ENCODE measurements at regions not wholly inside any gene's neighbourhood (a gene's known extent, or its start where the extent isn't known, plus 50 kb on each side); places are given as distances from the start of the nearest gene placed in this dataset.
"Not testable (repeated sequence)": the region's sequence is repeated elsewhere in the genome, so short reads cannot be mapped to it uniquely, and the experiment has no call there.

- no peaks in the 10 kb centered on the region for H3K36me3 ChIP-seq (ENCODE audit: low read depth)
- no peaks in the 10 kb centered on the region for H3K9me2 ChIP-seq (ENCODE audit: insufficient read depth)
- no peaks in the 10 kb centered on the region for H4K20me1 ChIP-seq (ENCODE audit: insufficient read depth)
- no peaks in the 10 kb centered on the region for H3F3A ChIP-seq (ENCODE audit: insufficient read depth)
- DNase-seq: no peak
- no peak overlapping the region for H3K4me3 ChIP-seq
- in situ Hi-C loops (cut with MboI): no loop called here
- 45 to 59% methylated on average over 1 of the region's 1 CpG for WGBS, 2 experiments (ENCODE audit: low coverage in 1 of 2, low lambda C conversion rate in 2 of 2, missing lambda C conversion rate in 2 of 2)
- H3K4me1 ChIP-seq (ENCODE audit: insufficient read depth): no peaks in the 10 kb centered on the region
- H3K27ac ChIP-seq: no peak overlapping the region
- H3K9ac ChIP-seq: no peak overlapping the region
- H3K27me3 ChIP-seq (replicated peaks; ENCODE audit: insufficient read depth): no peaks in the 10 kb centered on the region
- no peaks in the 10 kb centered on the region for H3K79me2 ChIP-seq (ENCODE audit: insufficient read depth)
- no peaks in the 10 kb centered on the region for H3K9me3 ChIP-seq (ENCODE audit: low read depth)
- TF ChIP-seq EZH2 (IDR thresholded peaks at IDR 0.05; ENCODE audit: insufficient read depth, poor library complexity, severe bottlenecking): no peak
- no peak for TF ChIP-seq EZH2phosphoT487 (IDR thresholded peaks at IDR 0.05; ENCODE audit: insufficient read depth, low read depth)
- H3K4me2 ChIP-seq (ENCODE audit: unreplicated experiment): no peak overlapping the region
- no peak overlapping the region for H2AFZ ChIP-seq
These were observed 401.2 kb upstream of the PROX1 start for GRCh38 chr1:213586587-213586972.

- in situ Hi-C loops (cut with MboI): no loop called here
- no peak for TF ChIP-seq EZH2 (IDR thresholded peaks at IDR 0.05; ENCODE audit: insufficient read depth, poor library complexity, severe bottlenecking)
- TF ChIP-seq EZH2phosphoT487 (IDR thresholded peaks at IDR 0.05; ENCODE audit: insufficient read depth, low read depth): no peak
- no peak overlapping the region for H3K9ac ChIP-seq
- H4K20me1 ChIP-seq (ENCODE audit: insufficient read depth): no peaks in the 10 kb centered on the region
- no peak overlapping the region for H3K27ac ChIP-seq
- DNase-seq: no peak
- no peaks in the 10 kb centered on the region for H3K4me1 ChIP-seq (ENCODE audit: insufficient read depth)
- H3K27me3 ChIP-seq (replicated peaks; ENCODE audit: insufficient read depth): no peaks in the 10 kb centered on the region
- H3F3A ChIP-seq (ENCODE audit: insufficient read depth): no peaks in the 10 kb centered on the region
- H2AFZ ChIP-seq: no peak overlapping the region
- H3K9me2 ChIP-seq (ENCODE audit: insufficient read depth): no peaks in the 10 kb centered on the region
- H3K79me2 ChIP-seq (ENCODE audit: insufficient read depth): no peaks in the 10 kb centered on the region
- no peaks in the 10 kb centered on the region for H3K9me3 ChIP-seq (ENCODE audit: low read depth)
- no peaks in the 10 kb centered on the region for H3K36me3 ChIP-seq (ENCODE audit: low read depth)
- no peak overlapping the region for H3K4me3 ChIP-seq
- H3K4me2 ChIP-seq (ENCODE audit: unreplicated experiment): no peak overlapping the region
- WGBS, 2 experiments (ENCODE audit: low coverage in 1 of 2, low lambda C conversion rate in 2 of 2, missing lambda C conversion rate in 2 of 2): 44 to 53% methylated on average over 7 of the region's 7 CpGs
These were observed 391.0 kb upstream of the PROX1 start for GRCh38 chr1:213596729-213597128.

GRCh38 chr1:213598263-213598662, 389.5 kb upstream of the PROX1 start:
- Histone ChIP-seq H3K36me3 (ENCODE audit: low read depth) (no peaks in the 10 kb centered on the region), H3K9me3 (ENCODE audit: low read depth) (no peaks in the 10 kb centered on the region), H3K27ac (no peak overlapping the region), H3K4me2 (ENCODE audit: unreplicated experiment) (no peak overlapping the region), H2AFZ (no peak overlapping the region), H4K20me1 (ENCODE audit: insufficient read depth) (no peaks in the 10 kb centered on the region), H3F3A (ENCODE audit: insufficient read depth) (no peaks in the 10 kb centered on the region), H3K27me3 (replicated peaks; ENCODE audit: insufficient read depth) (no peaks in the 10 kb centered on the region), H3K4me3 (no peak overlapping the region), H3K79me2 (ENCODE audit: insufficient read depth) (no peaks in the 10 kb centered on the region), H3K9me2 (ENCODE audit: insufficient read depth) (no peaks in the 10 kb centered on the region), H3K9ac (no peak overlapping the region), H3K4me1 (ENCODE audit: insufficient read depth) (no peaks in the 10 kb centered on the region)
- in situ Hi-C loops (cut with MboI): no loop called here
- DNase-seq: no peak
- no peak for TF ChIP-seq EZH2 (IDR thresholded peaks at IDR 0.05; ENCODE audit: insufficient read depth, poor library complexity, severe bottlenecking)
- TF ChIP-seq EZH2phosphoT487 (IDR thresholded peaks at IDR 0.05; ENCODE audit: insufficient read depth, low read depth): no peak
- WGBS, 2 experiments (ENCODE audit: low coverage in 1 of 2, low lambda C conversion rate in 2 of 2, missing lambda C conversion rate in 2 of 2): 36 to 48% methylated on average over 3 of the region's 3 CpGs

- H3K4me3 ChIP-seq: no peak overlapping the region
- H3K4me2 ChIP-seq (ENCODE audit: unreplicated experiment): no peak overlapping the region
- H3F3A ChIP-seq (ENCODE audit: insufficient read depth): no peaks in the 10 kb centered on the region
- H3K4me1 ChIP-seq (ENCODE audit: insufficient read depth): no peaks in the 10 kb centered on the region
- in situ Hi-C loops (cut with MboI): no loop called here
- H3K9me2 ChIP-seq (ENCODE audit: insufficient read depth): no peaks in the 10 kb centered on the region
- H3K27ac ChIP-seq: no peak overlapping the region
- H3K36me3 ChIP-seq (ENCODE audit: low read depth): no peaks in the 10 kb centered on the region
- H2AFZ ChIP-seq: no peak overlapping the region
- H3K9ac ChIP-seq: no peak overlapping the region
- no peaks in the 10 kb centered on the region for H3K9me3 ChIP-seq (ENCODE audit: low read depth)
- TF ChIP-seq EZH2phosphoT487 (IDR thresholded peaks at IDR 0.05; ENCODE audit: insufficient read depth, low read depth): no peak
- no peak for TF ChIP-seq EZH2 (IDR thresholded peaks at IDR 0.05; ENCODE audit: insufficient read depth, poor library complexity, severe bottlenecking)
- no peaks in the 10 kb centered on the region for H3K79me2 ChIP-seq (ENCODE audit: insufficient read depth)
- no peaks in the 10 kb centered on the region for H4K20me1 ChIP-seq (ENCODE audit: insufficient read depth)
- H3K27me3 ChIP-seq (replicated peaks; ENCODE audit: insufficient read depth): no peaks in the 10 kb centered on the region
- no peak for DNase-seq
These were observed 386.9 kb upstream of the PROX1 start for GRCh38 chr1:213600879-213601278.

- H3K4me3 ChIP-seq; H3K4me1 ChIP-seq (ENCODE audit: insufficient read depth); H3K27me3 ChIP-seq (replicated peaks; ENCODE audit: insufficient read depth); H3K27ac ChIP-seq; H3K9ac ChIP-seq; in situ Hi-C loops (cut with MboI); DNase-seq; H3K4me2 ChIP-seq (ENCODE audit: unreplicated experiment); H3K36me3 ChIP-seq (ENCODE audit: low read depth); H3K9me2 ChIP-seq (ENCODE audit: insufficient read depth); H4K20me1 ChIP-seq (ENCODE audit: insufficient read depth); H2AFZ ChIP-seq; H3F3A ChIP-seq (ENCODE audit: insufficient read depth); H3K79me2 ChIP-seq (ENCODE audit: insufficient read depth); H3K9me3 ChIP-seq (ENCODE audit: low read depth): not testable (repeated sequence)
These were observed 386.1 kb upstream of the PROX1 start for GRCh38 chr1:213601705-213602104.

Data from GM23248 (cell line).